ENCODE measurements at regions not wholly inside any gene's neighbourhood (a gene's known extent, or its start where the extent isn't known, plus 50 kb on each side); places are given as distances from the start of the nearest gene placed in this dataset.

GRCh38 chr12:111076611-111077451 is 156.5 kb upstream of the MYL2 start:
- peak; percentile 30 to 41 for DNase-seq

- no peak for DNase-seq
Measured at GRCh38 chr12:111076199-111076598, 155.8 kb upstream of the MYL2 start.

- no peak for DNase-seq
Measured at GRCh38 chr12:111074965-111075364, 154.6 kb upstream of the MYL2 start.

GRCh38 chr12:111074559-111074958 is 154.2 kb upstream of the MYL2 start:
- DNase-seq, result no peak

GRCh38 chr12:111073370-111073769 is 153.0 kb upstream of the MYL2 start:
- no peak for DNase-seq

- no peak for DNase-seq
Measured at GRCh38 chr12:111072299-111072698, 151.9 kb upstream of the MYL2 start.

GRCh38 chr12:111069886-111070285 is 149.5 kb upstream of the MYL2 start:
- no peak for DNase-seq

GRCh38 chr12:111068290-111068689 is 147.9 kb upstream of the MYL2 start:
- DNase-seq, result no peak

- DNase-seq, result no peak
Measured at GRCh38 chr12:111067498-111067897, 147.1 kb upstream of the MYL2 start.

GRCh38 chr12:111066744-111067437 is 146.5 kb upstream of the MYL2 start:
- DNase-seq, result no peak

GRCh38 chr12:111064982-111065381 is 144.6 kb upstream of the MYL2 start:
- DNase-seq, result no peak

GRCh38 chr12:111064154-111064553 is 143.8 kb upstream of the MYL2 start:
- no peak for DNase-seq

- no peak for DNase-seq
Measured at GRCh38 chr12:111063295-111064026, 143.1 kb upstream of the MYL2 start.

GRCh38 chr12:111057701-111058425 is 137.5 kb upstream of the MYL2 start:
- no peak for DNase-seq

- DNase-seq, result no peak
Measured at GRCh38 chr12:111056618-111057521, 136.5 kb upstream of the MYL2 start.

GRCh38 chr12:111055181-111055880 is 135.0 kb upstream of the MYL2 start:
- DNase-seq, result no peak

- no peak for DNase-seq
Measured at GRCh38 chr12:111048991-111049390, 128.6 kb upstream of the MYL2 start.

- DNase-seq, result no peak
Measured at GRCh38 chr12:111046896-111047295, 126.5 kb upstream of the MYL2 start.

GRCh38 chr12:111045941-111046340 is 125.6 kb upstream of the MYL2 start:
- no peak for DNase-seq

GRCh38 chr12:111041091-111041490 is 120.7 kb upstream of the MYL2 start:
- DNase-seq, result no peak

Measured in right lung (tissue), 2 donors.